GM12892 (cell line): ENCODE measurements at regions not wholly inside any gene's neighbourhood (a gene's known extent, or its start where the extent isn't known, plus 50 kb on each side); places are given as distances from the start of the nearest gene placed in this dataset.

Experiments used
- POLR2A ChIP-seq: IDR thresholded peaks from 2 replicates; pipeline ENCODE4 v1.6.1; 2011; ENCODE audit warnings: low read depth, low read length, control low read depth
- POLR2AphosphoS5 ChIP-seq: IDR thresholded peaks from 2 replicates; pipeline ENCODE4 v1.6.1; 2011; ENCODE audit warnings: low read depth, low read length, control low read depth

GRCh38 chr22:49482811-49483210, 344.9 kb downstream of the BRD1 start:
- no peak for TF ChIP-seq POLR2AphosphoS5
- no peak for TF ChIP-seq POLR2A
